ENCODE measurements at regions not wholly inside any gene's neighbourhood (a gene's known extent, or its start where the extent isn't known, plus 50 kb on each side); places are given as distances from the start of the nearest gene placed in this dataset.

- no peak for TF ChIP-seq CTCF (IDR thresholded peaks at IDR 0.05)
- no peak for TF ChIP-seq POLR2AphosphoS5 (IDR thresholded peaks at IDR 0.05)
Observed at GRCh38 chr15:70328679-70329115, 231.0 kb upstream of the TLE3 start.

Measured in transverse colon (tissue), 4 donors.